Activated CD4-positive, alpha-beta memory T cell treated with anti-CD3 and anti-CD28 coated beads for 36 hours (primary cell): ENCODE measurements at regions not wholly inside any gene's neighbourhood (a gene's known extent, or its start where the extent isn't known, plus 50 kb on each side); places are given as distances from the start of the nearest gene placed in this dataset.

ENCODE experiments used
- CTCF ChIA-PET: fragments of 350-600 bp; sonication (Branson Sonifier 250); formaldehyde crosslinking; loops from one replicate; lab custom pipeline; 2021; ENCODE audit warnings: antibody characterized with exemption, inconsistent platforms; lab: Charles Lee
- POLR2A ChIA-PET: fragments of 350-600 bp; sonication (Branson Sonifier 250); formaldehyde crosslinking; loops from one replicate; lab custom pipeline; 2021; ENCODE audit warnings: antibody characterized with exemption; lab: Charles Lee
- DNase-seq: peaks from one replicate; pipeline ENCODE4 v3.0.0-alpha.2; 2020
- H3K27ac Mint-ChIP-seq: one replicate; pipeline ENCODE4 v1.8.0; 2021; ENCODE audit warnings: mixed read lengths
- H3K27me3 Mint-ChIP-seq: one replicate; pipeline ENCODE4 v1.8.0; 2021; ENCODE audit warnings: mixed read lengths
- H3K36me3 Mint-ChIP-seq: one replicate; pipeline ENCODE4 v1.8.0; 2021; ENCODE audit warnings: mixed read lengths
- H3K4me1 Mint-ChIP-seq: one replicate; pipeline ENCODE4 v1.8.0; 2021; ENCODE audit warnings: low read depth, mixed read lengths
- H3K4me3 Mint-ChIP-seq: one replicate; pipeline ENCODE4 v1.8.0; 2021; ENCODE audit warnings: mild to moderate bottlenecking, mixed read lengths
- H3K9me3 Mint-ChIP-seq: one replicate; pipeline ENCODE4 v1.8.0; 2021; ENCODE audit warnings: mixed read lengths
- intact Hi-C: fragments of 100-400 bp; cut with micrococcal nuclease; formaldehyde crosslinking; loops from one replicate; pipeline ENCODE4 v1.15.1; 2023

DNA sequence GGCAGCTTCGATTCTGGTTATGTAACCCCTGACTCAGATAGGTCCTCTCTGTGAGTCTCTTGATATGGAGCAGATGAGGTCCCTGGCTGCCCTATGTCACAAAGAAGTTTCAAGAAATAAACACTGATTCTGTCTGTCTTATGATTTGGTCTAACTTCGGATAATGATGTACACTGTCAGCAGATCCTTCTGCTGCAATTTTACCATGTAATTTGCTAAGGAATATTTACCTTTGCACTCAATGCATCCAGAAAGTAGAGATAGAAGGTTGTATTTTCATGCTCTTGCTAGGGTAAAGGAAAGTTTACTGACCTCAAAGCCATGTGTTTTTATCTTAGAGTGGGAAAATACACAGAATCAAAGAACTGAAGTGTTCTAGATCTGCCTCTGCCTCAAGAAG lies 98.2 kb downstream of the KLF5 start:
- no peaks in the 10 kb centered on the region for H3K4me1 Mint-ChIP-seq
- no peaks in the 10 kb centered on the region for H3K36me3 Mint-ChIP-seq
- no peak overlapping the region for H3K27ac Mint-ChIP-seq
- H3K27me3 Mint-ChIP-seq, result no peaks in the 10 kb centered on the region
- intact Hi-C loops, result no loop called here
- DNase-seq, result no peak
- ChIA-PET POLR2A (no interaction called here), CTCF (no interaction called here)
- no peak overlapping the region for H3K4me3 Mint-ChIP-seq
- peaks cover 6% of the 10 kb centered on the region for H3K9me3 Mint-ChIP-seq

GRCh38 chr13:73146707-73147106 lies 87.9 kb downstream of the KLF5 start:
- Mint-ChIP-seq H3K4me3 (no peak overlapping the region), H3K4me1 (no peaks in the 10 kb centered on the region), H3K9me3 (no peaks in the 10 kb centered on the region), H3K27ac (no peak overlapping the region), H3K36me3 (no peaks in the 10 kb centered on the region), H3K27me3 (no peaks in the 10 kb centered on the region)
- DNase-seq, result no peak
- ChIA-PET CTCF (no interaction called here), POLR2A (no interaction called here)
- intact Hi-C loops, result no loop called here

GRCh38 chr13:73142071-73142470 lies 83.3 kb downstream of the KLF5 start:
- Mint-ChIP-seq H3K27me3 (no peaks in the 10 kb centered on the region), H3K4me3 (no peak overlapping the region), H3K4me1 (no peaks in the 10 kb centered on the region), H3K27ac (no peak overlapping the region), H3K9me3 (no peaks in the 10 kb centered on the region), H3K36me3 (no peaks in the 10 kb centered on the region)
- ChIA-PET CTCF (no interaction called here), POLR2A (no interaction called here)
- intact Hi-C loops, result no loop called here
- no peak for DNase-seq

GRCh38 chr13:73141292-73141771 lies 82.5 kb downstream of the KLF5 start:
- intact Hi-C loops, result no loop called here
- no peak overlapping the region for H3K4me3 Mint-ChIP-seq
- H3K27me3 Mint-ChIP-seq, result no peaks in the 10 kb centered on the region
- H3K4me1 Mint-ChIP-seq, result no peaks in the 10 kb centered on the region
- POLR2A ChIA-PET, result no interaction called here
- DNase-seq, result no peak
- no peaks in the 10 kb centered on the region for H3K36me3 Mint-ChIP-seq
- no peaks in the 10 kb centered on the region for H3K9me3 Mint-ChIP-seq
- CTCF ChIA-PET, result interaction anchor here (0.6 kb wide), 1 partner anchor 160 kb away, joined by 4 read pairs; no protein-coding TSS in a partner anchor
- H3K27ac Mint-ChIP-seq, result no peak overlapping the region

DNA sequence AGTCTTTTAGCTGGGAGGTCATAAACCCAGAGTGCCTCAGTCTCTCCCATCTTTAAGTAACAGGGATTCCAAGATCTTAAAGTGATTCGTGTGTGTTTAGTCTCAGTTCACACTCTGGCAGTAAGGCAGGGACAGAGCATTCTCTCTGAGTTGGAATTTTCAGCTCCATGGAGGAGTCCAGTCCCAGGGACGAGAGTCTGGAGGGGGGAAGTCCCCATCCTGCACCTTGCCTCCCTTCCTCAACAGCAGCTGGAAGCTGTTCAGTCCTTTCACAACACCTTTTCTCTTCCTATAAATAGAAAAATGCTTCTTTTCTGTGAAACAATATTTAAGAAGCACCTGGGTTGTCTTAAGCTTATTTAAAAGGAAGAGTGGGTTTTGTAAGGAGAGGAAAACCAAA lies 82.0 kb downstream of the KLF5 start:
- no peak for DNase-seq
- intact Hi-C loops, result no loop called here
- Mint-ChIP-seq H3K36me3 (no peaks in the 10 kb centered on the region), H3K27me3 (no peaks in the 10 kb centered on the region), H3K4me3 (no peak overlapping the region), H3K9me3 (no peaks in the 10 kb centered on the region), H3K4me1 (no peaks in the 10 kb centered on the region), H3K27ac (no peak overlapping the region)
- CTCF ChIA-PET, result interaction anchor here (0.6 kb wide), 1 partner anchor 161 kb away, joined by 4 read pairs; no protein-coding TSS in a partner anchor
- POLR2A ChIA-PET, result no interaction called here

DNA sequence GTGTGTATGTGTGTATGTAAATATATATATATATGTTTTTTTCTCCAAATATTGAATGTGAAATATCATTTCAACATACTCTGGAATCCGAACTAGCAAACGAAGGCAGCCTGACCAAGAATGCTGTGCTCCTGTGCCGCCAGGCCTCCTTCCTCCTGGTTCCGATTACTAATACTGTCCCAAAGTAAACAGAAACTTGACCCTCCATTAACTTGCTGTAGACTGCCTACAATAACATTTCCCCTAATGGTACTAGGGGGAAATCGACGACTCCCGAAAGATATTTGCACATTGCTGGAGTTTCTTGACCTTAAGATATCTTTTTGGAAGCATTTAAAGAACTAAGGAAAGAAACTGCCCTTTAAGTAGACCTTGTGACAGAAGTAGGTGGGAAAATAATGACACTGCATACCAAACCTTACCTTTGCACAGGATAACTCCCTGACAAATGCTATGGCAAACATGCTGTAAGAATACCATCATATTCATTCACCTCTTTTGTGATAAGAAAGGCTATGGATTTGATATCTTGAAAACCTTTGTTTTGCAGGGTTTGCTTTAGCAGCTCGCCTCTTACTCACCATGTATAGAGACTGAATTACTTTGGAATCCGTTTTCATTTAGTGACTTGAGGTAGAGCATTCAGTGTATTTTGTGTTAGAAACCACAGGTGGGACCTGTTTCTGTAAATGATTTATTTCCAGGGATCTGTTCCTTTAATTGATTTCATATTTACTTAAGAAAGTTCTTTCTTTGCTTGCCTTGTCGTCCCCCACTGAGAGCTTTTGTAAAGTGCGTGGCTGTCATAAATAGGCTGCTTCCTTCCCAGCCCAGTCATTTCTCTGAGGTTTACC lies 80.1 kb downstream of the KLF5 start:
- H3K9me3 Mint-ChIP-seq, result no peaks in the 10 kb centered on the region

DNA sequence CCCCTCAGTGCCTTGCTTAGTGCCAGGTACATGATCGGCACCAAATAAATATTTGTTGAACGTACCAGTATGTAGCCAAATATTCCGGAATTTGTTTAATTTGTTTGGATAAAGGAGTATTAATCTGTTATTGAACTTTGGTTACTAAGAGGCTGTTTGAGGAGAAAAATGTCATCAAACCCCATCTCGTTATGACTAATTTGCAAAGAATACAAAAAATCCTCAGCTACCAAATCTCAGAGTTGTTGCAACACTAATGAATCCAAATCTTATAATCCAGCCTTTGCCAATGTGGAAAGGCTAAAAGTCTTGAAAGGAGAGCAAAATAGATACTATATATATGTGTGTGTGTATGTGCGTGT lies 79.5 kb downstream of the KLF5 start:
- ChIA-PET POLR2A (no interaction called here), CTCF (no interaction called here)
- H3K9me3 Mint-ChIP-seq, result no peaks in the 10 kb centered on the region
- H3K27ac Mint-ChIP-seq, result no peak overlapping the region
- H3K36me3 Mint-ChIP-seq, result no peaks in the 10 kb centered on the region
- H3K27me3 Mint-ChIP-seq, result no peaks in the 10 kb centered on the region
- DNase-seq, result no peak
- intact Hi-C loops, result no loop called here
- no peaks in the 10 kb centered on the region for H3K4me1 Mint-ChIP-seq
- H3K4me3 Mint-ChIP-seq, result no peak overlapping the region

More for the DNA sequence above, 80.1 kb downstream of the KLF5 start:
- DNase-seq, result no peak
- Mint-ChIP-seq H3K4me3 (no peak overlapping the region), H3K27ac (no peak overlapping the region), H3K27me3 (no peaks in the 10 kb centered on the region), H3K36me3 (no peaks in the 10 kb centered on the region), H3K4me1 (no peaks in the 10 kb centered on the region)
- intact Hi-C loops, result no loop called here
- ChIA-PET POLR2A (no interaction called here), CTCF (no interaction called here)

DNA sequence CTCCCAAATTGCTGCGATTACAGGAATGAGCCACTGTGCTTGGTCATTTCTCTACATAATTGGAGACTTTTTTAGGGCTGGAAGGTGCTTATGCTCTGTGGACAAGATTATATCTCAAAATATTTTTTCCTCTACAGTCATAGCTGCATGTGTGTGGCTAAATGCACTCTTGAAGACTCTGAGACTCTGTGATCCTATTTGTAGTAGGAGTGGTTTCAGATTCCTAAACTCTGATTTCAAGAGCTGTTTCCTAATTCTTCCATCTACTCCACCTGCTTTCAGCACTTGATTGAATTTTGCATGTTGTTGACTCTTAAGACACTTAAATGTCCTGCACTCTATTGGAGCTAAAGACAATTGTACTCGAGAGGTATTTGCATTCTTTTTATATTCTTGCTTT lies 78.0 kb downstream of the KLF5 start:
- ChIA-PET POLR2A (no interaction called here), CTCF (no interaction called here)
- no peaks in the 10 kb centered on the region for H3K27me3 Mint-ChIP-seq
- no peak overlapping the region for H3K27ac Mint-ChIP-seq
- H3K4me3 Mint-ChIP-seq, result no peak overlapping the region
- H3K4me1 Mint-ChIP-seq, result no peaks in the 10 kb centered on the region
- no peak for DNase-seq
- H3K9me3 Mint-ChIP-seq, result no peaks in the 10 kb centered on the region
- intact Hi-C loops, result no loop called here
- H3K36me3 Mint-ChIP-seq, result no peaks in the 10 kb centered on the region

DNA sequence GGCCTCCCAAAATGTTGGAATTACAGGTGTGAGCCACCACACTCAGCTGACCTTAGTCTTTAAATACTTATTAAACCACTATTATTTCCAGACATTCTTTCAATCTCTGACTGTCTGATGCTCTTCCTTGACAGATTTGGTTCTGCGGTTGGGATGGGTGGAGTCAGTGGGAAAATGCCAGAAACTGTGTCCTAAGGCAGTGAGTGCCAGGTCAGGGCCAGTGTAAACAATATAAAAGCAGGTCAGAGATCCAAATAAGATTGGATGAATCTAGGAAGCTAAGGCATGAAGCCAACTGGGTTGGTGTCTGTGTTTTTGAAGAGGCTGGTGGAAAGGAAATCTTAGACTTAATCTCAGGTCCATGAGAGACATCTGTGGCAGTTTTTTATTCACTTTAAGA lies 74.7 kb downstream of the KLF5 start:
- H3K27me3 Mint-ChIP-seq, result no peaks in the 10 kb centered on the region
- H3K27ac Mint-ChIP-seq, result no peak overlapping the region
- ChIA-PET CTCF (no interaction called here), POLR2A (no interaction called here)
- H3K4me1 Mint-ChIP-seq, result peaks cover 3% of the 10 kb centered on the region
- intact Hi-C loops, result no loop called here
- DNase-seq, result no peak
- no peaks in the 10 kb centered on the region for H3K9me3 Mint-ChIP-seq
- H3K4me3 Mint-ChIP-seq, result no peak overlapping the region
- H3K36me3 Mint-ChIP-seq, result no peaks in the 10 kb centered on the region

- no peak overlapping the region for H3K27ac Mint-ChIP-seq
- intact Hi-C loops, result no loop called here
- no peak for DNase-seq
- no peaks in the 10 kb centered on the region for H3K9me3 Mint-ChIP-seq
- no peak overlapping the region for H3K4me3 Mint-ChIP-seq
- peaks cover 3% of the 10 kb centered on the region for H3K4me1 Mint-ChIP-seq
- POLR2A ChIA-PET, result no interaction called here
- no peaks in the 10 kb centered on the region for H3K36me3 Mint-ChIP-seq
- CTCF ChIA-PET, result no interaction called here
- peaks cover 5% of the 10 kb centered on the region for H3K27me3 Mint-ChIP-seq
These were observed 72.4 kb downstream of the KLF5 start for GRCh38 chr13:73131247-73131646.

GRCh38 chr13:73129023-73129422 lies 70.2 kb downstream of the KLF5 start:
- H3K27me3 Mint-ChIP-seq, result peaks cover 5% of the 10 kb centered on the region
- no peaks in the 10 kb centered on the region for H3K9me3 Mint-ChIP-seq
- no peak overlapping the region for H3K4me3 Mint-ChIP-seq
- no peak for DNase-seq
- H3K36me3 Mint-ChIP-seq, result no peaks in the 10 kb centered on the region
- intact Hi-C loops, result no loop called here
- no peak overlapping the region for H3K27ac Mint-ChIP-seq
- peaks cover 3% of the 10 kb centered on the region for H3K4me1 Mint-ChIP-seq
- POLR2A ChIA-PET, result no interaction called here
- CTCF ChIA-PET, result no interaction called here
